PC-9 (cell line): ENCODE measurements at regions not wholly inside any gene's neighbourhood (a gene's known extent, or its start where the extent isn't known, plus 50 kb on each side); places are given as distances from the start of the nearest gene placed in this dataset.

Source experiments
- CTCF ChIP-seq: fragments of 200-600 bp; sonication (generic); conservative IDR thresholded peaks from 2 replicates; pipeline ENCODE4 v1.6.1; 2017; ENCODE audit warnings: mixed run types, antibody characterized with exemption, mild to moderate bottlenecking, moderate library complexity
- EZH2 ChIP-seq: fragments of 200-600 bp; sonication (generic); IDR thresholded peaks from 2 replicates; pipeline ENCODE4 v1.8.0; 2017; ENCODE audit warnings: antibody characterized with exemption, low read depth

- TF ChIP-seq CTCF = no peak
- no peak for TF ChIP-seq EZH2
These were observed 106.0 kb upstream of the RPS23 start for GRCh38 chr5:82384034-82384750.
